Body of pancreas (tissue), 4 donors: ENCODE measurements at regions not wholly inside any gene's neighbourhood (a gene's known extent, or its start where the extent isn't known, plus 50 kb on each side); places are given as distances from the start of the nearest gene placed in this dataset.

ENCODE experiments used
- ATAC-seq: fragments of 150-250 bp; one replicate; pipeline ENCODE4 v1.9.1; 2016
- DNase-seq, 4 donors: peaks; one replicate each; pipeline ENCODE4 v3.0.0-alpha.2; 2019
- H3K27ac ChIP-seq, 4 donors: fragments of 200-600 bp; sonication (generic); 1 replicate in 3 of 4; 2 replicates in 1 of 4; pipeline versions ENCODE4 v1.5.1 to v1.6.1; 2016 to 2019; ENCODE audit warnings: mild to moderate bottlenecking in 1 of 4, mixed read lengths in 1 of 4, moderate library complexity in 1 of 4
- H3K27me3 ChIP-seq, 2 donors: fragments of 200-600 bp; sonication (generic); one replicate each; pipeline ENCODE4 v1.6.0; 2016; ENCODE audit warnings: mild to moderate bottlenecking in 1 of 2
- H3K36me3 ChIP-seq, 2 donors: fragments of 200-600 bp; sonication (generic); replicated peaks in 1 of 2; 2 replicates each; pipeline ENCODE4 v1.5.1; 2016; ENCODE audit warnings: low read depth in 2 of 2; ENCODE audit not compliant: insufficient read depth in 1 of 2
- H3K4me1 ChIP-seq: fragments of 200-600 bp; sonication (generic); one replicate; pipeline ENCODE4 v1.6.0; 2016
- H3K4me3 ChIP-seq, 2 donors: fragments of 200-600 bp; sonication (generic); 1 replicate in 1 of 2; 2 replicates in 1 of 2; pipeline ENCODE4 v1.5.1; 2016 to 2019
- H3K9me3 ChIP-seq, 3 donors: fragments of 200-600 bp; sonication (generic); 1 replicate in 2 of 3; 2 replicates in 1 of 3; pipeline ENCODE4 v1.5.1; 2016
- CTCF ChIP-seq, 7 experiments: fragments of 450-650 bp in 4 of 7; fragments of 200-600 bp in 3 of 7; sonication (generic) in 3 of 7; IDR thresholded peaks; one replicate each; pipeline ENCODE4 v1.5.1; 2016 to 2019; ENCODE audit warnings: antibody characterized with exemption in 7 of 7
- POLR2A ChIP-seq, 3 donors: fragments of 450-650 bp; IDR thresholded peaks; one replicate each; pipeline ENCODE4 v1.6.1; 2016; ENCODE audit warnings: antibody characterized with exemption in 3 of 3, mild to moderate bottlenecking in 2 of 3
- WGBS, 2 donors: methylation state at CpG; one replicate each; pipeline ENCODE4 v1.1.5; 2017; 5-methylcytosine and 5-hydroxymethylcytosine counted together
- intact Hi-C: fragments of 100-400 bp; cut with DNase I; formaldehyde crosslinking; loops from one replicate; pipeline ENCODE4 v1.15.1; 2023

DNA sequence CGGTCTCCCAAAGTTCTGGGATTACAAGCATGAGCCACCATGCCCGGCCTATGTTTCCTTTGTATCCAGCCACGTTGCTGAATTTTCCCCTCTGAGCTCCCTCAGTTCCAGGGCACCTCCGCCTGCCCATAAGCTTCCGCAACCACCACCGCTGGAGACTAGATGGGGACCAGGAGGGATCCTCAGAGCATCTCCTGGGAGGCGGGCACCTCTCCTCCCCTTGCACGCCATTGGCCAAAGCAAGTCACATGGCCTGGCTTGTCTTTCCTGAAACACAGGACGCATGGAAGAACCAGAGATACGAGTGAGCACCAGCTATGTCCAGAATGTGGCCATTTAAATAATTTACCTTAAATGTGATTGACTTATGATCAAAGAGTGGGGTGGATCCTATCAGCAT lies 388.3 kb downstream of the BRD1 start:
- no peak for DNase-seq
- intact Hi-C loops, result no loop called here
- 71 to 74% methylated on average over 10 of the region's 10 CpGs for WGBS, 2 donors
- no peaks in the 10 kb centered on the region for H3K27me3 ChIP-seq
- TF ChIP-seq CTCF (IDR thresholded peaks at IDR 0.05) (no peak), POLR2A (IDR thresholded peaks at IDR 0.05) (no peak)
- H3K36me3 ChIP-seq, result no peaks in the 10 kb centered on the region
- no peaks in the 10 kb centered on the region for H3K9me3 ChIP-seq
- ATAC-seq, result no peak
- no peaks in the 10 kb centered on the region for H3K4me1 ChIP-seq
- H3K4me3 ChIP-seq, result no peak overlapping the region
- no peak overlapping the region for H3K27ac ChIP-seq

GRCh38 chr22:49437956-49438355 lies 389.7 kb downstream of the BRD1 start:
- TF ChIP-seq POLR2A (IDR thresholded peaks at IDR 0.05) (no peak), CTCF (IDR thresholded peaks at IDR 0.05) (no peak)
- Histone ChIP-seq H3K4me3 (no peak overlapping the region), H3K27ac (no peak overlapping the region), H3K36me3 (no peaks in the 10 kb centered on the region), H3K4me1 (no peaks in the 10 kb centered on the region), H3K9me3 (no peaks in the 10 kb centered on the region), H3K27me3 (no peaks in the 10 kb centered on the region)
- DNase-seq (no peak), ATAC-seq (no peak)
- intact Hi-C loops, result no loop called here
- WGBS, 2 donors, result 72 to 77% methylated on average over 9 to 16 of the region's 16 CpGs

- Histone ChIP-seq H3K4me1 (no peaks in the 10 kb centered on the region), H3K9me3 (no peaks in the 10 kb centered on the region), H3K4me3 (no peak overlapping the region), H3K27ac (no peak overlapping the region), H3K36me3 (no peaks in the 10 kb centered on the region), H3K27me3 (no peaks in the 10 kb centered on the region)
- TF ChIP-seq CTCF (IDR thresholded peaks at IDR 0.05), result no peak
- TF ChIP-seq POLR2A (IDR thresholded peaks at IDR 0.05), result no peak
- no peak for ATAC-seq
- DNase-seq, result no peak
- intact Hi-C loops, result no loop called here
- 57 to 78% methylated on average over 16 to 17 of the region's 17 CpGs for WGBS, 2 donors
These were observed 390.3 kb downstream of the BRD1 start for GRCh38 chr22:49437356-49437755.

DNA sequence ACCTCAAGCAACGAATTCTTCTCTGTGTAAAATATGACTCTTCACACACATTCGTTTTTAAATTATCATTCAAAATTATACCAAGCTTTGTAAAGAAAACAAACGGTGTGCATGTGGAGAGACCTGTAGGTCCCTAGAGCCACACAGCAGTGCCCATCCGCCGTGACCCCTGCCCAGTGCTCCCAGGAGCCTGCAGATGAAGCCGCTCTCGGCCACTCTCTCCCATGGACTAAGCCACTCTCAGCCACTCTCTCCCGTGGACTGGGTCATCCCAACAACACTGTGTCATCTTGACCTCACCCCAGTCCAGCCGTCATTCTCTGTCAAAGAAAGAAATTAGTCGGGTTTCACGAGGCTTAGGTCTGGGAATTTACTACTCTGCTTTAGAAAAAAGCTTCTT lies 391.6 kb downstream of the BRD1 start:
- no peak for TF ChIP-seq CTCF (IDR thresholded peaks at IDR 0.05)
- TF ChIP-seq POLR2A (IDR thresholded peaks at IDR 0.05), result no peak
- DNase-seq (no peak), ATAC-seq (no peak)
- Histone ChIP-seq H3K36me3 (no peaks in the 10 kb centered on the region), H3K9me3 (no peaks in the 10 kb centered on the region), H3K4me1 (no peaks in the 10 kb centered on the region), H3K4me3 (no peak overlapping the region), H3K27ac (no peak overlapping the region), H3K27me3 (peaks cover 0 to 3% of the 10 kb centered on the region in 2 donors)
- WGBS, 2 donors, result 58 to 66% methylated on average over 11 of the region's 11 CpGs
- intact Hi-C loops, result no loop called here

DNA sequence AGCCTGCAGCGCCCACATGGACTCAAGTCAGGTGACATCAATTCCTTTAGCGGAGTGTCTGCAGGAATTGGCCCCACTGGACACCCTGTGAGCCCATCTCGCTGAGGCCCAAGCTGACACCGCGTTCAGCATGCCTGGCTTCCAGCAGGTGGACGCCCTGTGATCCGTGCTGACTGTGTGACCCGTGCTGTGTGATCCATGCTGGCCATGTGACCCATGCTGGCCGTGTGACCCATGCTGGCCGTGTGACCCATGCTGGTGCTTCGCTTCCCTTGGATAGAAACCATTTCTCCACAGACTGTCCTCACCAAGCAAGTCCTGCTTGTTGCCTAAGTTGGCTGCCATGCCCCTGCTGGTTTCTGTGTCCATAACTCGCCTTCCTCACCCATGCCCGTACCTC lies 392.1 kb downstream of the BRD1 start:
- 62 to 65% methylated on average over 5 to 13 of the region's 13 CpGs for WGBS, 2 donors
- intact Hi-C loops, result no loop called here
- H3K27me3 ChIP-seq, result peaks cover 0 to 3% of the 10 kb centered on the region in 2 donors
- ATAC-seq (no peak), DNase-seq (no peak)
- no peak overlapping the region for H3K4me3 ChIP-seq
- H3K27ac ChIP-seq, result no peak overlapping the region
- H3K4me1 ChIP-seq, result no peaks in the 10 kb centered on the region
- H3K9me3 ChIP-seq, result no peaks in the 10 kb centered on the region
- TF ChIP-seq CTCF (IDR thresholded peaks at IDR 0.05), result no peak
- TF ChIP-seq POLR2A (IDR thresholded peaks at IDR 0.05), result no peak
- no peaks in the 10 kb centered on the region for H3K36me3 ChIP-seq
